GM12878 (cell line): ENCODE measurements at regions not wholly inside any gene's neighbourhood (a gene's known extent, or its start where the extent isn't known, plus 50 kb on each side); places are given as distances from the start of the nearest gene placed in this dataset.

Source experiments
- ATAC-seq: fragments of 200-7000 bp; cut with Tn5 transposase; 3 replicates; pipeline ENCODE4 v1.9.1; 2020; ENCODE audit warnings: mild to moderate bottlenecking, moderate library complexity
- BruUV-seq: library from RNA; stranded (reverse); fragments of 400-500 nt; replicated peaks from 2 replicates; lab custom pipeline; 2021; lab: Mats Ljungman, UMichigan
- CTCF ChIA-PET: fragments of 300-600 bp; sonication (Branson Sonifier 250); formaldehyde crosslinking; extraction: SDS; loops from one replicate; lab custom pipeline; 2021; ENCODE audit warnings: inconsistent platforms; lab: Yijun Ruan, JAX
- POLR2A ChIA-PET: fragments of 350-600 bp; formaldehyde crosslinking; extraction: SDS; loops from one replicate; lab custom pipeline; 2021; ENCODE audit warnings: inconsistent platforms; lab: Charles Lee
- RAD21 ChIA-PET: fragments of 300-600 bp; sonication (Branson Sonifier 250); formaldehyde crosslinking; loops from one replicate; lab custom pipeline; 2023; ENCODE audit warnings: antibody characterized with exemption; ENCODE audit not compliant: unreplicated experiment; lab: Charles Lee
- SMC1A ChIA-PET: fragments of 300-600 bp; sonication (Branson Sonifier 250); formaldehyde crosslinking; loops from one replicate; lab custom pipeline; 2023; ENCODE audit not compliant: unreplicated experiment, uncharacterized antibody; lab: Charles Lee
- DNase-seq: peaks from one replicate; pipeline ENCODE4 v3.0.0-alpha.2; 2011; ENCODE audit warnings: low read depth, low spot score
- FAIRE-seq: peaks from 3 replicates; lab custom pipeline; 2011; peaks lifted over from hg19 to GRCh38; lab: Jason Lieb, UNC
- H2AFZ ChIP-seq: 2 replicates; pipeline ENCODE4 v1.6.0; 2011; ENCODE audit warnings: low read depth, low read length, control low read depth; ENCODE audit not compliant: control insufficient read depth
- H3K27ac ChIP-seq: 2 replicates; pipeline ENCODE4 v1.5.1; 2011; ENCODE audit warnings: control low read depth; ENCODE audit not compliant: control insufficient read depth, insufficient read depth
- H3K27me3 ChIP-seq, 2 experiments: replicated peaks in 1 of 2; 2 replicates each; pipeline versions ENCODE4 v1.6.0 to v1.6.1; 2011; ENCODE audit warnings: low read length in 1 of 2; ENCODE audit not compliant: control insufficient read depth in 2 of 2, insufficient read depth in 2 of 2
- H3K36me3 ChIP-seq, 2 experiments: 2 replicates each; pipeline ENCODE4 v1.5.1; 2011; ENCODE audit warnings: low read length in 1 of 2; ENCODE audit not compliant: control insufficient read depth in 2 of 2, insufficient read depth in 2 of 2
- H3K4me1 ChIP-seq: 2 replicates; pipeline ENCODE4 v1.6.1; 2011; ENCODE audit warnings: mild to moderate bottlenecking, low read length, moderate library complexity, mixed read lengths; ENCODE audit not compliant: control insufficient read depth, insufficient read depth
- H3K4me2 ChIP-seq: 2 replicates; pipeline ENCODE4 v1.6.0; 2011; ENCODE audit warnings: control low read depth; ENCODE audit not compliant: control insufficient read depth, insufficient read depth
- H3K4me3 ChIP-seq: fragments of 200-600 bp; sonication (generic); 2 replicates; pipeline ENCODE4 v1.5.1; 2016
- H3K79me2 ChIP-seq: 2 replicates; pipeline ENCODE4 v1.6.0; 2011; ENCODE audit warnings: low read length; ENCODE audit not compliant: control insufficient read depth, insufficient read depth
- H3K9ac ChIP-seq: 2 replicates; pipeline ENCODE4 v1.8.0; 2011; ENCODE audit warnings: low read length, control low read depth, mixed read lengths; ENCODE audit not compliant: control insufficient read depth, insufficient read depth
- H3K9me3 ChIP-seq: replicated peaks from 3 replicates; pipeline ENCODE4 v1.5.1; 2011; ENCODE audit warnings: mild to moderate bottlenecking, low read length; ENCODE audit not compliant: control insufficient read depth, insufficient read depth
- H4K20me1 ChIP-seq: 2 replicates; pipeline ENCODE4 v1.6.0; 2011; ENCODE audit not compliant: control insufficient read depth, insufficient read depth
- CREM ChIP-seq: IDR thresholded peaks from 2 replicates; pipeline ENCODE4 v1.6.1; 2014; ENCODE audit warnings: antibody characterized with exemption, low read depth
- ETV6 ChIP-seq, 2 experiments: fragments of 450-650 bp in 1 of 2; IDR thresholded peaks in 1 of 2; conservative IDR thresholded peaks in 1 of 2; 2 replicates each; pipeline ENCODE4 v1.6.1; 2014; ENCODE audit warnings: antibody characterized with exemption in 1 of 2, borderline replicate concordance in 1 of 2, low read depth in 1 of 2, mild to moderate bottlenecking in 1 of 2, moderate library complexity in 1 of 2
- KAT2A ChIP-seq: conservative IDR thresholded peaks from 2 replicates; pipeline ENCODE4 v1.6.1; 2011; ENCODE audit warnings: low read depth, low read length; ENCODE audit not compliant: control insufficient read depth
- NBN ChIP-seq: fragments of 450-650 bp; IDR thresholded peaks from 2 replicates; pipeline ENCODE4 v1.6.1; 2016
- PBX3 ChIP-seq: IDR thresholded peaks from 2 replicates; pipeline ENCODE4 v1.6.1; 2011; ENCODE audit warnings: mild to moderate bottlenecking, low read depth, low read length, moderate library complexity; ENCODE audit not compliant: insufficient replicate concordance
- RELB ChIP-seq: fragments of 450-650 bp; IDR thresholded peaks from 2 replicates; pipeline ENCODE4 v1.6.1; 2017; ENCODE audit warnings: low read depth, mild to moderate bottlenecking, moderate library complexity
- SRF ChIP-seq, 2 experiments: IDR thresholded peaks; 2 replicates each; pipeline ENCODE4 v1.6.1; 2011; ENCODE audit warnings: low read depth in 2 of 2, low read length in 2 of 2, mild to moderate bottlenecking in 1 of 2, moderate library complexity in 1 of 2
- TCF3 ChIP-seq: IDR thresholded peaks from 2 replicates; pipeline ENCODE4 v1.6.1; 2012; ENCODE audit warnings: low read depth, mild to moderate bottlenecking, low read length, borderline replicate concordance; ENCODE audit not compliant: insufficient read depth
- WGBS: methylation state at CpG from one replicate; pipeline ENCODE4 v1.1.6; 2016; ENCODE audit warnings: low lambda C conversion rate; ENCODE audit not compliant: insufficient replicate concordance, insufficient coverage; ENCODE audit errors: missing lambda C conversion rate; 5-methylcytosine and 5-hydroxymethylcytosine counted together
- in situ Hi-C: fragments of 300-500 bp; cut with MboI; formaldehyde crosslinking; loops from 9 replicates; pipeline ENCODE4 v1.14.3; 2018; ENCODE audit warnings: mixed read lengths
- intact Hi-C: fragments of 100-400 bp; cut with micrococcal nuclease; formaldehyde crosslinking; loops from one replicate; pipeline ENCODE4 v1.14.2; 2022; ENCODE audit not compliant: unreplicated experiment

DNA sequence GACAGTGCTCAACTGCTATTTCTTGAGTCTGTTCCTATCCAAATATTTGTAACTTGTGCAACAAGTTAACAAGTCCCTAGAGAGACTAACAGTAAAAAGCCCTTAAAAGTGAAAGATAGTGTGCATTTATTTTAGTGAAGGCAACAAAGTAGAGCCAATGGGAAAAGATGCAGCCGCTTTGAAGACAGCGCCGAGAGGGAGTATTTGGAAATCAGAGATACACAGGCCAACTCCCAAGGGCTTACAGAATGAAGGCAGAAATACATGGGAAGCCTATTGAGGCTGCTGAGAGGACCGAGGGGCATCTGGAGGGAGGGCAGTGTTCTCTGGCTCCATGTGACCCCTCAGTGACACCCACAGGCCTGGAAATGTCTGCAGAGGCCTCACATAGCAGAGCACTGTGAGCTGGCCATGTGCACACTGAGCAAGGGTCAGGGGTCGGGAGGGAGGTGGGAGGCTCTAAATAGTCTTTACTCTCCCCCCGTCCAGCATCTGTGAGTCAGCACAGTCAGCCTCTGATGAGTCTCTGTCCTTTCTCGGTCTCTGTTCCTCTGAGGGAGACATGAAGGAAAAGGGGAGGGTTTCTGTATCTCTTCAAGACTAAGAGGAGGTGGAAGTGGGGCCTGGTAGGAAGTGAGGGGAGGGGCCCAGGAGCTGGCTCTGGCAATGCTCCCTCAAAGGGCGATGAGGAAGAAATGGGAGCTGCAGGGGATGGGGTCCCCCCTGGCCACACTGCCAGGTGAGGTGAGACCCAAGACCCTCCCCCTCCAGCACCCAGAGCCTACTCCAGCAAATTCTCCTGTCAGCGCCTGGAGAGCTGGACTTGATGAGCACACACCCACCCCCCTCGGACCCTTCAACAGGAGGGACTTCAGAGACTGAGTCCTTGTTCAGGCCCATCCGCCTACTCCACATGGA, 133.6 kb downstream of the SP3 start:
- RAD21 ChIA-PET: no interaction called here
- no peak for FAIRE-seq
- H3K9ac ChIP-seq: no peak overlapping the region
- no peak for DNase-seq
- H3K4me1 ChIP-seq: no peaks in the 10 kb centered on the region
- intact Hi-C loops: no loop called here
- 43% methylated on average over 10 of the region's 11 CpGs for WGBS
- TF ChIP-seq PBX3: no peak
- TF ChIP-seq RELB: no peak
- TF ChIP-seq SRF (IDR thresholded peaks at IDR 0.05; ENCODE audit: low read depth in 2 of 2, low read length in 2 of 2): no peak
- TF ChIP-seq CREM: no peak
- TF ChIP-seq TCF3: no peak
- TF ChIP-seq ETV6 (conservative IDR thresholded peaks at IDR 0.05 in 1 of 2, IDR thresholded peaks at IDR 0.05 in 1 of 2; ENCODE audit: borderline replicate concordance in 1 of 2, low read depth in 1 of 2): no peak
- no peak for TF ChIP-seq KAT2A
- TF ChIP-seq NBN: no peak
- in situ Hi-C loops: no loop called here
- no peak overlapping the region for H3K27ac ChIP-seq
- no peak overlapping the region for H3K4me2 ChIP-seq
- SMC1A ChIA-PET: no interaction called here
- H3K9me3 ChIP-seq: no peaks in the 10 kb centered on the region
- H3K36me3 ChIP-seq: no peaks in the 10 kb centered on the region
- no TSS peak for BruUV-seq
- no peak for ATAC-seq
- CTCF ChIA-PET: no interaction called here
- no peak overlapping the region for H2AFZ ChIP-seq
- H3K79me2 ChIP-seq: no peaks in the 10 kb centered on the region
- H3K27me3 ChIP-seq: peaks cover 0 to 2% of the 10 kb centered on the region in 2 experiments; a peak in 2 of 4 replicates
- no peaks in the 10 kb centered on the region for H4K20me1 ChIP-seq
- POLR2A ChIA-PET: no interaction called here
- no peak overlapping the region for H3K4me3 ChIP-seq
